Right lobe of liver (tissue), 4 donors: ENCODE measurements at regions not wholly inside any gene's neighbourhood (a gene's known extent, or its start where the extent isn't known, plus 50 kb on each side); places are given as distances from the start of the nearest gene placed in this dataset.

Experiments
- POLR2A ChIP-seq: fragments of 450-650 bp; IDR thresholded peaks from one replicate; pipeline ENCODE4 v1.6.1; 2017; ENCODE audit warnings: antibody characterized with exemption, mild to moderate bottlenecking
- TF ChIP-seq, protein P1 (sequence below), 4 donors: fragments of 200-600 bp in 3 of 4; fragments of 450-650 bp in 1 of 4; IDR thresholded peaks; one replicate each; pipeline versions ENCODE4 v1.5.1 to v1.8.0; 2016 to 2022; ENCODE audit warnings: antibody characterized with exemption in 4 of 4, mild to moderate bottlenecking in 2 of 4
- donor health status: DM: no; HTN: no; CAD: no.
- donor health status: DM: no; HTN: no; CAD: no.
- donor health status: DM: no; HTN: yes; CAD: no.

DNA sequence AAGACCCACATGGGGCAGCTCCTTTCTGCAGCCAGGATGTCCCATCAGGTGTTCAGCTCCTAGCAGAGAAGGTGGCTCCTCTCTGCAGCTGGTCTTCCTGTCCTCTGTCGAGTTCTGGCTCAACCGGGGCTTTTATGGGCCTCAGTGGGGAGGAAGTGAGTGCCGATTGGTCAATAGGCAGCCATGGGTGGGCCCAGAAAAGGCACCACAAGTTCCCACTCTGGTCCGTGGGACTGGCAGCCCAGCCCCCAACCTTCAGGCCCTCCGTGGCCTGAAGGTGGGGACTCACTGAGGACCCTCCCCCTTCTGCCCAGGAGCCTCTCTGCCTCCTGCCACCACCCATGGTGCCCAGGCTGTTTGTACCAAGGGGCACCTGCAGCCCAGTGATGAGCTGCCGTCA is 161.7 kb upstream of the DUSP10 start:
- no peak for TF ChIP-seq POLR2A
- TF ChIP-seq, protein P1, sequence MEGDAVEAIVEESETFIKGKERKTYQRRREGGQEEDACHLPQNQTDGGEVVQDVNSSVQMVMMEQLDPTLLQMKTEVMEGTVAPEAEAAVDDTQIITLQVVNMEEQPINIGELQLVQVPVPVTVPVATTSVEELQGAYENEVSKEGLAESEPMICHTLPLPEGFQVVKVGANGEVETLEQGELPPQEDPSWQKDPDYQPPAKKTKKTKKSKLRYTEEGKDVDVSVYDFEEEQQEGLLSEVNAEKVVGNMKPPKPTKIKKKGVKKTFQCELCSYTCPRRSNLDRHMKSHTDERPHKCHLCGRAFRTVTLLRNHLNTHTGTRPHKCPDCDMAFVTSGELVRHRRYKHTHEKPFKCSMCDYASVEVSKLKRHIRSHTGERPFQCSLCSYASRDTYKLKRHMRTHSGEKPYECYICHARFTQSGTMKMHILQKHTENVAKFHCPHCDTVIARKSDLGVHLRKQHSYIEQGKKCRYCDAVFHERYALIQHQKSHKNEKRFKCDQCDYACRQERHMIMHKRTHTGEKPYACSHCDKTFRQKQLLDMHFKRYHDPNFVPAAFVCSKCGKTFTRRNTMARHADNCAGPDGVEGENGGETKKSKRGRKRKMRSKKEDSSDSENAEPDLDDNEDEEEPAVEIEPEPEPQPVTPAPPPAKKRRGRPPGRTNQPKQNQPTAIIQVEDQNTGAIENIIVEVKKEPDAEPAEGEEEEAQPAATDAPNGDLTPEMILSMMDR (IDR thresholded peaks at IDR 0.05), result no peak
